OCI-LY7 (cell line): ENCODE measurements at regions not wholly inside any gene's neighbourhood (a gene's known extent, or its start where the extent isn't known, plus 50 kb on each side); places are given as distances from the start of the nearest gene placed in this dataset.

Source experiments
- CTCF ChIP-seq: fragments of 200-600 bp; sonication (generic); conservative IDR thresholded peaks from 2 replicates; pipeline ENCODE4 v1.5.1; 2014; ENCODE audit warnings: mild to moderate bottlenecking, antibody characterized with exemption, low read length, moderate library complexity, mixed read lengths
- EZH2phosphoT487 ChIP-seq: fragments of 200-600 bp; sonication (generic); IDR thresholded peaks from 2 replicates; pipeline ENCODE4 v1.6.1; 2018; ENCODE audit warnings: low read depth, borderline replicate concordance, mild to moderate bottlenecking, mixed run types, antibody characterized with exemption, low read length, moderate library complexity, mixed read lengths

- TF ChIP-seq CTCF (no peak), EZH2phosphoT487 (no peak)
Measured at GRCh38 chr2:8554296-8554806, 127.5 kb upstream of the ID2 start.
